ENCODE measurements at regions not wholly inside any gene's neighbourhood (a gene's known extent, or its start where the extent isn't known, plus 50 kb on each side); places are given as distances from the start of the nearest gene placed in this dataset.
"Not testable (repeated sequence)": the region's sequence is repeated elsewhere in the genome, so short reads cannot be mapped to it uniquely, and the experiment has no call there.

DNA sequence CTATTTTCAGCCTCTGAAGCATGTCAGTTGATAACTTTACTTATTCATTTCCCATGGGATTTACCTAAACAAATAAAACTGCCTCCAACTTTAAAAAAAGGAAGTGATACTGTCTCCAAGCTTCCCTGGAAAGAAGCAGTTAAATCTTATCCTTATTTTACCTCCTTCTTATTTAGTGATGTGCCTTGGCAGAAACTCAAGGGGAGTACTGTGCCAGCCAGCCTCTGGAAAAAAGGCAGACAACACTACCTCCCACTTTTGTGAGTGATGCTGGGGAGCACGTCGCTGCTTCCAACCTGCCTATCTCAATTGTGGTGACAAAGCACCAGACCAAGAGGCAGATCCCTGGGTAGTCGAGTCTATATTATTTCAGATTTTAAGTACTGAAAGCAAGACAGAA is 765.6 kb downstream of the DIAPH3 start:
- Histone ChIP-seq H3K36me3 (ENCODE audit: control insufficient read depth, insufficient read depth, low read length) (no peaks in the 10 kb centered on the region), H3K27me3 (ENCODE audit: control insufficient read depth, insufficient read depth, low read length) (no peaks in the 10 kb centered on the region), H3K4me3 (ENCODE audit: low read depth, low read length) (no peak overlapping the region), H3K27ac (ENCODE audit: insufficient read depth, low read length, poor library complexity, severe bottlenecking) (no peak overlapping the region), H3K9me3 (ENCODE audit: control insufficient read depth in 2 of 2, low read length in 2 of 2) (no peaks in the 10 kb centered on the region), H3K4me1 (ENCODE audit: control insufficient read depth, insufficient read depth, low read length, poor library complexity, severe bottlenecking) (no peaks in the 10 kb centered on the region)
- no peaks in the 10 kb centered on the region for H3K36me3 Mint-ChIP-seq
- H3K9me3 Mint-ChIP-seq = peaks cover 0 to 3% (median under 1%) of the 10 kb centered on the region in 7 donors
- no peak for ATAC-seq (ENCODE audit: low read depth in 2 of 2)
- no peak overlapping the region for H3K4me3 Mint-ChIP-seq
- H3K4me1 Mint-ChIP-seq = no peaks in the 10 kb centered on the region
- H3K27me3 Mint-ChIP-seq = peaks cover 15% of the 10 kb centered on the region
- H3K27ac Mint-ChIP-seq = no peak overlapping the region
- DNase-seq = no peak

- Mint-ChIP-seq H3K36me3 (no peaks in the 10 kb centered on the region), H3K9me3 (peaks cover 0 to 5% (median 2%) of the 10 kb centered on the region in 7 donors), H3K27ac (no peak overlapping the region), H3K4me3 (no peak overlapping the region), H3K27me3 (peaks cover 15% of the 10 kb centered on the region), H3K4me1 (no peaks in the 10 kb centered on the region)
- Histone ChIP-seq H3K27ac (ENCODE audit: insufficient read depth, low read length, poor library complexity, severe bottlenecking) (no peak overlapping the region), H3K36me3 (ENCODE audit: control insufficient read depth, insufficient read depth, low read length) (no peaks in the 10 kb centered on the region), H3K4me3 (ENCODE audit: low read depth, low read length) (no peak overlapping the region), H3K27me3 (ENCODE audit: control insufficient read depth, insufficient read depth, low read length) (no peaks in the 10 kb centered on the region), H3K9me3 (ENCODE audit: control insufficient read depth in 2 of 2, low read length in 2 of 2) (no peaks in the 10 kb centered on the region), H3K4me1 (ENCODE audit: control insufficient read depth, insufficient read depth, low read length, poor library complexity, severe bottlenecking) (no peaks in the 10 kb centered on the region)
- ATAC-seq (ENCODE audit: low read depth in 2 of 2) (no peak), DNase-seq (no peak)
Observed at GRCh38 chr13:59398661-59399060, 765.1 kb downstream of the DIAPH3 start.

GRCh38 chr13:59399513-59399912 is 764.2 kb downstream of the DIAPH3 start:
- Mint-ChIP-seq H3K36me3 (no peaks in the 10 kb centered on the region), H3K27me3 (peaks cover 20% of the 10 kb centered on the region), H3K9me3 (peaks cover 0 to 8% (median 5%) of the 10 kb centered on the region in 7 donors), H3K4me3 (no peak overlapping the region), H3K27ac (no peak overlapping the region), H3K4me1 (peaks cover 0 to 4% (median 0%) of the 10 kb centered on the region in 4 donors)
- no peak overlapping the region for H3K4me3 ChIP-seq (ENCODE audit: low read depth, low read length)
- ATAC-seq (ENCODE audit: low read depth in 2 of 2) (no peak), DNase-seq (no peak)
- H3K9me3 ChIP-seq (ENCODE audit: control insufficient read depth in 2 of 2, low read length in 2 of 2) = no peaks in the 10 kb centered on the region
- no peaks in the 10 kb centered on the region for H3K36me3 ChIP-seq (ENCODE audit: control insufficient read depth, insufficient read depth, low read length)
- H3K27ac ChIP-seq (ENCODE audit: insufficient read depth, low read length, poor library complexity, severe bottlenecking) = no peak overlapping the region
- no peaks in the 10 kb centered on the region for H3K27me3 ChIP-seq (ENCODE audit: control insufficient read depth, insufficient read depth, low read length)
- H3K4me1 ChIP-seq (ENCODE audit: control insufficient read depth, insufficient read depth, low read length, poor library complexity, severe bottlenecking) = no peaks in the 10 kb centered on the region

DNA sequence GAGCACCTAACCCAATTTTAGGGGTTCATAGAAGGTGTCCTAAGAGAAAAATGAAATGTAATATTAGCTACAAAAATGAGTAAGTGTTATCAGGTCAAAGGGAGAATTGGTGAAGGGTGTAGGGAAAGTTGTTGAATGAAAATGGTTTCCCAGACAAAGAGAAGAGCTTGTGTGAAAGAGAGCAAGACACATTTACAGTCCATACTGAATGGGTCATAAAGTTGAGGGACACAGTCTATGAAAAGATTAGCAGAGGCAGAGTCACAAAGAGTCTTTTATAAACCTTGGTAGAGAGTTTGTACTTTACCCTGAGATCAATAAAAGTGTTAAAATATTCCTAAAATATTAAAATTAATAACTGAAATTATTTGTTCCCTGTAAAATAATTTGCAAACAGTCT is 759.4 kb downstream of the DIAPH3 start:
- no peaks in the 10 kb centered on the region for H3K27me3 ChIP-seq (ENCODE audit: control insufficient read depth, insufficient read depth, low read length)
- no peak overlapping the region for H3K4me3 ChIP-seq (ENCODE audit: low read depth, low read length)
- Mint-ChIP-seq H3K4me1 (peaks cover 0 to 4% (median 0%) of the 10 kb centered on the region in 4 donors), H3K27ac (no peak overlapping the region), H3K36me3 (no peaks in the 10 kb centered on the region), H3K4me3 (no peak overlapping the region), H3K9me3 (peaks cover 3 to 39% (median 11%) of the 10 kb centered on the region in 7 donors), H3K27me3 (peaks cover 20% of the 10 kb centered on the region)
- DNase-seq (no peak), ATAC-seq (ENCODE audit: low read depth in 2 of 2) (no peak)
- H3K27ac ChIP-seq (ENCODE audit: insufficient read depth, low read length, poor library complexity, severe bottlenecking) = no peak overlapping the region
- no peaks in the 10 kb centered on the region for H3K36me3 ChIP-seq (ENCODE audit: control insufficient read depth, insufficient read depth, low read length)
- H3K9me3 ChIP-seq (ENCODE audit: control insufficient read depth in 2 of 2, low read length in 2 of 2) = peaks cover 3 to 22% of the 10 kb centered on the region in 2 experiments
- no peaks in the 10 kb centered on the region for H3K4me1 ChIP-seq (ENCODE audit: control insufficient read depth, insufficient read depth, low read length, poor library complexity, severe bottlenecking)

DNA sequence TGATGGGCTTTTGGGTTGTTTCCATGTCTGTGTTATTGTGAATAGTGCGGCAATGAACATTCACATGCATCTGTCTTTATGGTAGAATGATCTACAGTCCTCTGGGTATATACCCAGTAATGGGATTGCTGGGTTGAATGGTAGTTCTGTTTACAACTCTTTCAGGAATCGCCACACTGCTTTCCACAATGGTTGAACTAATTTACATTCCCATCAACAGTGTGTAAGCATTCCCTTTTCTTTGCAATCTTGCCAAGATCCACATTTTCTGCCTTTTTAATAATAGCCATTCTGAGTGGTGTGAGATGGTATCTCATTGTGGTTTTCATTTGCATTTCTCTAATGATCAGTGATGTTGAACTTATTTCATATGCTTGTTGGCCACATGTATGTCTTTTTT is 756.5 kb downstream of the DIAPH3 start:
- not testable (repeated sequence) for ATAC-seq (ENCODE audit: low read depth in 2 of 2); DNase-seq; H3K4me1 ChIP-seq (ENCODE audit: control insufficient read depth, insufficient read depth, low read length, poor library complexity, severe bottlenecking); H3K36me3 ChIP-seq (ENCODE audit: control insufficient read depth, insufficient read depth, low read length); H3K4me3 ChIP-seq (ENCODE audit: low read depth, low read length); H3K36me3 Mint-ChIP-seq; H3K4me1 Mint-ChIP-seq; H3K27ac ChIP-seq (ENCODE audit: insufficient read depth, low read length, poor library complexity, severe bottlenecking); H3K27me3 ChIP-seq (ENCODE audit: control insufficient read depth, insufficient read depth, low read length); H3K4me3 Mint-ChIP-seq; H3K27ac Mint-ChIP-seq
- H3K9me3 ChIP-seq (ENCODE audit: control insufficient read depth in 2 of 2, low read length in 2 of 2) = peaks cover 3 to 22% of the 10 kb centered on the region in 2 experiments
- H3K27me3 Mint-ChIP-seq = peaks cover 10% of the 10 kb centered on the region
- peaks cover 4 to 39% (median 11%) of the 10 kb centered on the region in 7 donors for H3K9me3 Mint-ChIP-seq

DNA sequence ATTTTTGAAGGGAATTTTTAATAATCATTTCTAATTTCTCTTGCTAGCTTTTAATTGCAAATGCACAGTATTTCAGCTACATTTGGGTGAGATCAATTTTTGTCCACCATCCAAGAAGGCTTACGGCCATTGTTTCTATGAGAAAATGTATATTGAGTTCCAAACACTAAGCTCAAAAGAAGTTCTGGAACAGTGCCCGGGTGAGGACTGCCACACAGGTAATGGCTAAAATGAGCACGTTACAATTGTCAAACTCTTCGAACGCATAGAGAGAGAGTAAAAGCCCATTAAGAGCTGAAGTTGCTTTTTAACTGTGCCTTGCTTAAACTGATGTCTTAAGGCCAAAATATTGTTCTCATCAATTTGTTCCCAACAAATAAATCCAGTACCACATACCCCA is 755.0 kb downstream of the DIAPH3 start:
- Histone ChIP-seq H3K4me3 (ENCODE audit: low read depth, low read length) (no peak overlapping the region), H3K9me3 (ENCODE audit: control insufficient read depth in 2 of 2, low read length in 2 of 2) (peaks cover 3 to 22% of the 10 kb centered on the region in 2 experiments), H3K4me1 (ENCODE audit: control insufficient read depth, insufficient read depth, low read length, poor library complexity, severe bottlenecking) (no peaks in the 10 kb centered on the region), H3K27ac (ENCODE audit: insufficient read depth, low read length, poor library complexity, severe bottlenecking) (no peak overlapping the region), H3K27me3 (ENCODE audit: control insufficient read depth, insufficient read depth, low read length) (no peaks in the 10 kb centered on the region), H3K36me3 (ENCODE audit: control insufficient read depth, insufficient read depth, low read length) (no peaks in the 10 kb centered on the region)
- H3K9me3 Mint-ChIP-seq = peaks cover 4 to 35% (median 11%) of the 10 kb centered on the region in 7 donors
- H3K27ac Mint-ChIP-seq = no peak overlapping the region
- ATAC-seq (ENCODE audit: low read depth in 2 of 2) = no peak
- H3K4me1 Mint-ChIP-seq = peaks cover 0 to 4% (median 0%) of the 10 kb centered on the region in 4 donors
- no peak overlapping the region for H3K4me3 Mint-ChIP-seq
- H3K27me3 Mint-ChIP-seq = peaks cover 5% of the 10 kb centered on the region
- H3K36me3 Mint-ChIP-seq = no peaks in the 10 kb centered on the region
- DNase-seq = no peak

DNA sequence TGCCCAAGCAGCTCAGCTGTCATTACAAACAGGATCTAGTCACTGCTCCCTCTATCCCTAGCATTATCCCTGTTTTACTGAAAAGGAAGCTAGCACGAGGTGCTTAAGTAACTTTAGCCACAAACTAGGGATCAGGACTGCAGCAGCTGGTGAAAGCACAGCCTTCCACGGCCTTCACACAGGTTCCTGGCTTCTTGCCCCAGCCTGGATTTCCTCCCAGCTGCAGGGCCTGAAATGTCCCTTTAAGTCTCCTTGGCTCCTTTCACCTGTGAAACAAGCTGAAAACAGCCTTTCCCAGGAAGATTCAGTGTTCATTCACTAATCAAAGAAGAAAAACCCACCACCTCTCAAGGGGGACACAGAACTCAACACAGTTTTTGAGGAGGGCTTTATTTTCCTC is 754.5 kb downstream of the DIAPH3 start:
- ATAC-seq (ENCODE audit: low read depth in 2 of 2) = no peak
- H3K9me3 ChIP-seq (ENCODE audit: control insufficient read depth in 2 of 2, low read length in 2 of 2) = peaks cover 3 to 22% of the 10 kb centered on the region in 2 experiments
- no peak overlapping the region for H3K27ac ChIP-seq (ENCODE audit: insufficient read depth, low read length, poor library complexity, severe bottlenecking)

DNA sequence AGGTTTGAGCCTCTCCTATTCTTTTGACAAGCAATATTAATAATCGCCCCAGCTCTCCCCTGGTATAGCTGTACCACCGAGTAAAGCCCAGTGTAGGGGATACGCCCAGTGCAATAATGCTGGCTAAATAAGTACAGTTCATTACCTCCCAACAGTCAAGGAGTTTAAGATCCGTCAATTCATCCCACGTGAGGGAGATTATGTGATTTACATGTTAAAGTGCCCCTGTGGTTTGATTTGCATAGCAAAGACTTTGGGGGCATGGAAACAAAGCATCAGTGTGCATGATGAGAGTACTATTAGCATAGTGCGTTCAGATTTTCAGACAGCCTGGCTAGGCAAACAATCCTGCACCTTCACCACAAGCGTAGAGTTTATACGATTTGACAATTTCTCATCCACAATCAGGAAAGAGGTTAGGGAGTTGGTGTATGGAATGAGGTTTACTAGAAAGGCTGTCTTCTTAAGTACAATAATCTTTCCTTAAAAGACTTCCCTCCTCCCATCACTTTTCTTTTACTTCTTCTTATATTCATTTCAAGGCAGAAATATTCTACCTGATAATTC is 754.0 kb downstream of the DIAPH3 start:
- no peak overlapping the region for H3K27ac Mint-ChIP-seq
- no peaks in the 10 kb centered on the region for H3K4me1 Mint-ChIP-seq

More for the DNA sequence above, 754.5 kb downstream of the DIAPH3 start:
- no peaks in the 10 kb centered on the region for H3K27me3 ChIP-seq (ENCODE audit: control insufficient read depth, insufficient read depth, low read length)
- no peak for DNase-seq
- Mint-ChIP-seq H3K4me1 (peaks cover 0 to 2% (median 0%) of the 10 kb centered on the region in 4 donors), H3K9me3 (peaks cover 4 to 33% (median 10%) of the 10 kb centered on the region in 7 donors), H3K36me3 (no peaks in the 10 kb centered on the region), H3K27me3 (peaks cover under 1% of the 10 kb centered on the region), H3K27ac (no peak overlapping the region), H3K4me3 (no peak overlapping the region)
- no peak overlapping the region for H3K4me3 ChIP-seq (ENCODE audit: low read depth, low read length)
- H3K36me3 ChIP-seq (ENCODE audit: control insufficient read depth, insufficient read depth, low read length) = no peaks in the 10 kb centered on the region
- no peaks in the 10 kb centered on the region for H3K4me1 ChIP-seq (ENCODE audit: control insufficient read depth, insufficient read depth, low read length, poor library complexity, severe bottlenecking)

More for the DNA sequence above, 754.0 kb downstream of the DIAPH3 start:
- DNase-seq = no peak
- Histone ChIP-seq H3K36me3 (ENCODE audit: control insufficient read depth, insufficient read depth, low read length) (no peaks in the 10 kb centered on the region), H3K27ac (ENCODE audit: insufficient read depth, low read length, poor library complexity, severe bottlenecking) (no peak overlapping the region), H3K27me3 (ENCODE audit: control insufficient read depth, insufficient read depth, low read length) (no peaks in the 10 kb centered on the region), H3K4me3 (ENCODE audit: low read depth, low read length) (no peak overlapping the region), H3K4me1 (ENCODE audit: control insufficient read depth, insufficient read depth, low read length, poor library complexity, severe bottlenecking) (no peaks in the 10 kb centered on the region), H3K9me3 (ENCODE audit: control insufficient read depth in 2 of 2, low read length in 2 of 2) (peaks cover 3 to 22% of the 10 kb centered on the region in 2 experiments)
- peaks cover 4 to 31% (median 9%) of the 10 kb centered on the region in 7 donors for H3K9me3 Mint-ChIP-seq
- H3K27me3 Mint-ChIP-seq = no peaks in the 10 kb centered on the region
- no peak overlapping the region for H3K4me3 Mint-ChIP-seq
- ATAC-seq (ENCODE audit: low read depth in 2 of 2) = no peak
- H3K36me3 Mint-ChIP-seq = no peaks in the 10 kb centered on the region
